ENCODE measurements at regions not wholly inside any gene's neighbourhood (a gene's known extent, or its start where the extent isn't known, plus 50 kb on each side); places are given as distances from the start of the nearest gene placed in this dataset.

DNA sequence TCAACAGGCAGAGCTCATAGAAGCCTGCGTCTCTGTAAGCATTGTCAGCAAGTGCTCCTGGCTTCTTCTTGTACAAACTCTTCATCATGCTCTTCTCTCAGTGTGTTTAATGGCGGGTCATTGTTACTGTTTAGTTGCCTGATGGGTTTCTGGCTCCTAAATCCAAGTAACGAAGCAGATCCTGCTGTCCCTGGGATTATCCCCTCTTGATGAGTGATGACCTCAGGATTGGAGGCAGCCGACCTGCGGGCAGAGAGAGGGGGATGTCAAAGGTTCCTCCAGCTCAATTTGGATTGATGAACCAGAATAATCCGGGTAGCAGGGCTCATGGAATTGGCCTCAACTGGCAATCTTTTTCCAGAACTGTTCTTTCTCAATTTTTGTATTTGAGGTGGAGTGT, 66.1 kb upstream of the BARHL2 start:
- 40 to 44% methylated on average over 6 of the region's 6 CpGs for WGBS, 2 donors
- intact Hi-C loops (cut with DNase I): no loop called here
- H3K36me3 ChIP-seq: no peaks in the 10 kb centered on the region
- no peak for TF ChIP-seq POLR2A (IDR thresholded peaks at IDR 0.05)
- TF ChIP-seq, protein P1, sequence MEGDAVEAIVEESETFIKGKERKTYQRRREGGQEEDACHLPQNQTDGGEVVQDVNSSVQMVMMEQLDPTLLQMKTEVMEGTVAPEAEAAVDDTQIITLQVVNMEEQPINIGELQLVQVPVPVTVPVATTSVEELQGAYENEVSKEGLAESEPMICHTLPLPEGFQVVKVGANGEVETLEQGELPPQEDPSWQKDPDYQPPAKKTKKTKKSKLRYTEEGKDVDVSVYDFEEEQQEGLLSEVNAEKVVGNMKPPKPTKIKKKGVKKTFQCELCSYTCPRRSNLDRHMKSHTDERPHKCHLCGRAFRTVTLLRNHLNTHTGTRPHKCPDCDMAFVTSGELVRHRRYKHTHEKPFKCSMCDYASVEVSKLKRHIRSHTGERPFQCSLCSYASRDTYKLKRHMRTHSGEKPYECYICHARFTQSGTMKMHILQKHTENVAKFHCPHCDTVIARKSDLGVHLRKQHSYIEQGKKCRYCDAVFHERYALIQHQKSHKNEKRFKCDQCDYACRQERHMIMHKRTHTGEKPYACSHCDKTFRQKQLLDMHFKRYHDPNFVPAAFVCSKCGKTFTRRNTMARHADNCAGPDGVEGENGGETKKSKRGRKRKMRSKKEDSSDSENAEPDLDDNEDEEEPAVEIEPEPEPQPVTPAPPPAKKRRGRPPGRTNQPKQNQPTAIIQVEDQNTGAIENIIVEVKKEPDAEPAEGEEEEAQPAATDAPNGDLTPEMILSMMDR (IDR thresholded peaks at IDR 0.05): no peak
- no peaks in the 10 kb centered on the region for H3K27me3 ChIP-seq
- H3K4me1 ChIP-seq: no peaks in the 10 kb centered on the region
- H3K9me3 ChIP-seq: no peaks in the 10 kb centered on the region
- no peak overlapping the region for H3K27ac ChIP-seq
- no peak overlapping the region for H3K4me3 ChIP-seq (replicated peaks in 1 of 3)
- DNase-seq: no peak

DNA sequence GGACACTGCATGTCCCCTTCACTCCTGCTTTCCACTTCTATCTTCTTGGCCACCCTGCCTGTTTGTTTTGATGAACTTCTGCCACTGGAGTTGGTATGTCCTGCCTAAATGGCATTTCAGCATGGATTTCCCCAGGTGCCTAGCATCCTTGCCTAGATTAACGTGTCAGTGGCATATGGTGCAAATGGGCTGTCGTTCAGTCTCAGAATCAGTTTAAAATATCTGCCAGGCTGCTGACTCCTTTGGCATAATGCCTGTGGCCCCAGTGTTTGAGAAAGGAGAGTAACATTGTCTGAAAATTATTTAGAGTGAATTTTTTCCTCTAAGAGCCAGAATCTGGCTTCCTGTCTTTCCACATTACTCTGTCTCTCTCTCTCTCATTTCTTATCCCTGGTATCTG, 64.9 kb upstream of the BARHL2 start:
- TF ChIP-seq, protein P1 (IDR thresholded peaks at IDR 0.05): no peak
- no peak for TF ChIP-seq POLR2A (IDR thresholded peaks at IDR 0.05)
- no peak for DNase-seq
- no peaks in the 10 kb centered on the region for H3K4me1 ChIP-seq
- WGBS, 2 donors: 76 to 92% methylated on average over 2 of the region's 2 CpGs
- H3K9me3 ChIP-seq: no peaks in the 10 kb centered on the region
- no peak overlapping the region for H3K4me3 ChIP-seq (replicated peaks in 1 of 3)
- H3K36me3 ChIP-seq: no peaks in the 10 kb centered on the region
- intact Hi-C loops (cut with DNase I): no loop called here
- no peak overlapping the region for H3K27ac ChIP-seq
- H3K27me3 ChIP-seq: no peaks in the 10 kb centered on the region

DNA sequence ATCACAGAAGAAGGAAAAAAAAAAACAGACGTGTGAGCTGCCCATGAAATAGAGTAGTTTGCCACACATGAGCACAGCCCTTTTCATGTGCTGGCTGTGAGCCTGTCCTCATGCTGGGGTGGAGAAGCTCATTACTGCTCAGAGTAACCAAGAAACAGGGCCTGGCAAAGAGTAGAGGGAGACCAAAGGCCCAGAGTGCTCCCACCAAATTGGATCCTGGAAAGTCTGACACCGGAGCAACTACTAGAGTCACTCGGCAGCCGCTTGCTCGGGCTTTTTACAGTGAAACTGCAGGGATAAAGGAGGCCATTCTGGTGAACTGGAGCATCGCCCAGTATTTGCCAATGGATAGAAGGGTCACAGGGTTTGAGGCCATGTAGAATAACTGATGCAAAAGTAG, 64.4 kb upstream of the BARHL2 start:
- no peak for DNase-seq
- WGBS, 2 donors: 60 to 70% methylated on average over 6 of the region's 6 CpGs
- TF ChIP-seq, protein P1 (IDR thresholded peaks at IDR 0.05): no peak
- TF ChIP-seq POLR2A (IDR thresholded peaks at IDR 0.05): no peak

DNA sequence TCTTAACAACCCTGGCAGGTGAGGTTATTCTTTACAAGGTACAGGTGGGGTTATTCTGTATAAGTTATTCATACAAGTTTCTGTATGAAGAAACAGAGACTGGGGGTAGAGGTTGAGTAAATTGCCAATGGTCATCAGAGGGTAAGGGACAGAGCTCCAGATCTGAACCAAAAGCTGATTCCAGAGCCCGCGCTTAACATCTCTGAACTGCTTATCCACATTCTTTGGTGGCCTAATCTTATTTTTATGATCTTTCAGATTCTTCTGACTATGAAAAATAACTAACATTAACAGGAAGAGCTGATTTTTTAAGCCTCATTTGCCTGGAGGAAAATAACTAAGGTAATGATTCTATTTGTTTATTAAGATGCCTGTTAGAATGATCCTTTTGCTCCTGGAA, 63.9 kb upstream of the BARHL2 start:
- Histone ChIP-seq H3K27ac (no peak overlapping the region), H3K4me3 (replicated peaks in 1 of 3) (no peak overlapping the region), H3K36me3 (no peaks in the 10 kb centered on the region), H3K9me3 (no peaks in the 10 kb centered on the region), H3K27me3 (no peaks in the 10 kb centered on the region), H3K4me1 (no peaks in the 10 kb centered on the region)
- WGBS, 2 donors: 96 to 99% methylated on average over 2 of the region's 2 CpGs
- TF ChIP-seq, protein P1 (IDR thresholded peaks at IDR 0.05): no peak
- TF ChIP-seq POLR2A (IDR thresholded peaks at IDR 0.05): no peak
- no peak for DNase-seq
- intact Hi-C loops (cut with DNase I): no loop called here

More for the DNA sequence above, 64.4 kb upstream of the BARHL2 start:
- H3K4me3 ChIP-seq (replicated peaks in 1 of 3): no peak overlapping the region
- no peaks in the 10 kb centered on the region for H3K36me3 ChIP-seq
- intact Hi-C loops (cut with DNase I): no loop called here
- H3K4me1 ChIP-seq: no peaks in the 10 kb centered on the region
- H3K27me3 ChIP-seq: no peaks in the 10 kb centered on the region
- H3K27ac ChIP-seq: no peak overlapping the region
- no peaks in the 10 kb centered on the region for H3K9me3 ChIP-seq

DNA sequence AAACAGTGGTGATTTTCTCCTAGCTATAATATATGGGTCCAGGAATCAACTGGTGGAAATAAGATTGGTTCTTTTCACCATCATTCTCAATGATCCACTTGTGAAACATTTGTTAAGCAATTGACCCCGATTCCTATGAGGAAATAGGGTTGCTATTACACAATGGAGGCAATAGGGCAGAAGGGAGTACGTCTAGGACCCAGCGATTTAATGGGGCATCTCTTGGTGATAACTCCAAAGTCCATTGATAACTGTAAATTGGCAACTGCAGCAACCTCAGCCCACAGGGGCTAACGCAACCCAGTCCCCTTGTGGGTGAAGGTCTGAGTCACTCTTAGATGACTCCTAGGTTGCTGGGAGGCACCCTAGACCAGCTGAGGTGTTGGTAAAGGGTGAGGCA, 62.5 kb upstream of the BARHL2 start:
- 79 to 94% methylated on average over 4 of the region's 4 CpGs for WGBS, 2 donors
- H3K27me3 ChIP-seq: no peaks in the 10 kb centered on the region
- intact Hi-C loops (cut with DNase I): no loop called here
- no peaks in the 10 kb centered on the region for H3K4me1 ChIP-seq
- no peak for DNase-seq
- no peak overlapping the region for H3K4me3 ChIP-seq (replicated peaks in 1 of 3)
- no peaks in the 10 kb centered on the region for H3K36me3 ChIP-seq
- no peaks in the 10 kb centered on the region for H3K9me3 ChIP-seq
- no peak overlapping the region for H3K27ac ChIP-seq
- TF ChIP-seq POLR2A (IDR thresholded peaks at IDR 0.05): no peak
- TF ChIP-seq, protein P1 (IDR thresholded peaks at IDR 0.05): no peak

Measured in thyroid gland (tissue), 4 donors.